B cell (primary cell): ENCODE measurements at regions not wholly inside any gene's neighbourhood (a gene's known extent, or its start where the extent isn't known, plus 50 kb on each side); places are given as distances from the start of the nearest gene placed in this dataset.

ENCODE experiments used
- ATAC-seq: fragments of 200-7000 bp; cut with Tn5 transposase; one replicate; pipeline ENCODE4 v1.10.0; 2021; ENCODE audit warnings: low read depth, mild to moderate bottlenecking, moderate number of reproducible peaks, moderate library complexity
- CTCF ChIA-PET: fragments of 350-600 bp; sonication (Branson Sonifier 250); formaldehyde crosslinking; loops from one replicate; lab custom pipeline; 2021; ENCODE audit warnings: antibody characterized with exemption, inconsistent platforms; lab: Charles Lee
- POLR2A ChIA-PET: fragments of 350-600 bp; sonication (Branson Sonifier 250); formaldehyde crosslinking; loops from one replicate; lab custom pipeline; 2021; ENCODE audit warnings: antibody characterized with exemption; lab: Charles Lee
- DNase-seq: peaks from one replicate; pipeline ENCODE4 v3.0.0; 2013
- H2AFZ ChIP-seq: 2 replicates; pipeline ENCODE4 v1.6.1; 2012; ENCODE audit warnings: mild to moderate bottlenecking, low read depth, low read length; ENCODE audit not compliant: insufficient read depth, poor library complexity, severe bottlenecking
- H3K27ac ChIP-seq, 2 donors: 1 replicate in 1 of 2; 2 replicates in 1 of 2; pipeline ENCODE4 v1.5.1; 2012 to 2013; ENCODE audit warnings: low read length in 2 of 2, mild to moderate bottlenecking in 2 of 2, moderate library complexity in 1 of 2
- H3K27me3 ChIP-seq, 4 experiments: fragments of 200-600 bp in 1 of 4; sonication (generic) in 1 of 4; replicated peaks in 1 of 4; 1 replicate in 2 of 4; 2 replicates in 2 of 4; pipeline versions ENCODE4 v1.6.1 to v1.7.0; 2013 to 2016; ENCODE audit warnings: low read length in 3 of 4, mild to moderate bottlenecking in 2 of 4, mixed read lengths in 1 of 4, moderate library complexity in 1 of 4; ENCODE audit not compliant: insufficient read depth in 4 of 4, control insufficient read depth in 3 of 4; ENCODE audit errors: control extremely low read depth in 1 of 4
- H3K36me3 ChIP-seq, 2 experiments: replicated peaks in 1 of 2; 1 replicate in 1 of 2; 2 replicates in 1 of 2; pipeline versions ENCODE4 v1.6.1 to v1.7.1; 2013; ENCODE audit warnings: low read length in 1 of 2; ENCODE audit not compliant: insufficient read depth in 2 of 2, control insufficient read depth in 1 of 2; ENCODE audit errors: control extremely low read depth in 1 of 2, extremely low read depth in 1 of 2
- H3K4me1 ChIP-seq, 2 donors: fragments of 200-600 bp in 1 of 2; sonication (generic) in 1 of 2; 1 replicate in 1 of 2; 2 replicates in 1 of 2; pipeline versions ENCODE4 v1.5.1 to v1.6.1; 2013 to 2017; ENCODE audit warnings: low read length in 2 of 2; ENCODE audit not compliant: control insufficient read depth in 2 of 2, insufficient read depth in 2 of 2
- H3K4me2 ChIP-seq: replicated peaks from 2 replicates; pipeline ENCODE3; 2012; ENCODE audit warnings: mild to moderate bottlenecking, low read depth, low read length; ENCODE audit not compliant: poor library complexity, severe bottlenecking
- H3K4me3 ChIP-seq, 5 experiments: fragments of 200-600 bp in 1 of 5; sonication (generic) in 1 of 5; 1 replicate in 3 of 5; 2 replicates in 2 of 5; pipeline versions ENCODE4 v1.5.1 to v1.7.0; 2011 to 2016; ENCODE audit warnings: low read length in 4 of 5, mild to moderate bottlenecking in 4 of 5, low read depth in 2 of 5, control low read depth in 1 of 5, moderate library complexity in 1 of 5; ENCODE audit not compliant: insufficient read depth in 1 of 5; ENCODE audit errors: control extremely low read depth in 1 of 5, extremely low read depth in 1 of 5
- H3K79me2 ChIP-seq: fragments of 200-600 bp; sonication (generic); one replicate; pipeline ENCODE4 v1.6.0; 2016; ENCODE audit warnings: low read length; ENCODE audit not compliant: control insufficient read depth, insufficient read depth
- H3K9ac ChIP-seq: fragments of 200-600 bp; sonication (generic); 2 replicates; pipeline ENCODE4 v1.6.1; 2017; ENCODE audit warnings: mild to moderate bottlenecking, low read length, moderate library complexity
- H3K9me3 ChIP-seq, 3 donors: one replicate each; pipeline versions ENCODE4 v1.6.1 to v1.7.1; 2013; ENCODE audit warnings: low read length in 2 of 3; ENCODE audit not compliant: control insufficient read depth in 2 of 3, insufficient read depth in 1 of 3; ENCODE audit errors: control extremely low read depth in 1 of 3
- H4K20me1 ChIP-seq: 2 replicates; pipeline ENCODE4 v1.6.0; 2012; ENCODE audit warnings: mild to moderate bottlenecking, low read length; ENCODE audit not compliant: insufficient read depth, control insufficient read depth, poor library complexity, severe bottlenecking
- H3K27ac Mint-ChIP-seq: one replicate; pipeline ENCODE4 v1.8.0; 2021; ENCODE audit warnings: mixed read lengths
- H3K27me3 Mint-ChIP-seq: one replicate; pipeline ENCODE4 v1.8.0; 2021; ENCODE audit warnings: mixed read lengths
- H3K4me1 Mint-ChIP-seq: one replicate; pipeline ENCODE4 v1.8.0; 2021; ENCODE audit warnings: mixed read lengths
- H3K4me3 Mint-ChIP-seq: one replicate; pipeline ENCODE4 v1.8.0; 2021; ENCODE audit warnings: mixed read lengths
- H3K9me3 Mint-ChIP-seq: one replicate; pipeline ENCODE4 v1.8.0; 2022; ENCODE audit warnings: mixed read lengths; ENCODE audit not compliant: insufficient read depth
- CTCF ChIP-seq: fragments of 200-600 bp; IDR thresholded peaks from one replicate; pipeline ENCODE4 v1.8.0; 2022; ENCODE audit warnings: antibody characterized with exemption, mild to moderate bottlenecking
- EZH2 ChIP-seq: IDR thresholded peaks from 2 replicates; pipeline ENCODE4 v1.6.1; 2012; ENCODE audit warnings: borderline replicate concordance, low read depth, mild to moderate bottlenecking, moderate library complexity, low read length; ENCODE audit not compliant: insufficient read depth, poor library complexity, severe bottlenecking
- WGBS: methylation state at CpG from one replicate; pipeline ENCODE4 v1.1.5; 2013; ENCODE audit warnings: missing lambda C conversion rate; ENCODE audit not compliant: insufficient coverage; 5-methylcytosine and 5-hydroxymethylcytosine counted together
- intact Hi-C: fragments of 100-400 bp; cut with micrococcal nuclease; formaldehyde crosslinking; loops from one replicate; pipeline ENCODE4 v1.10.0; 2022

- no peak overlapping the region for H3K4me2 ChIP-seq
- H3K36me3 ChIP-seq = no peaks in the 10 kb centered on the region
- ChIA-PET CTCF (no interaction called here), POLR2A (no interaction called here)
- intact Hi-C loops = no loop called here
- H3K9ac ChIP-seq = no peak overlapping the region
- 66% methylated on average over 10 of the region's 13 CpGs for WGBS
- no peaks in the 10 kb centered on the region for H3K79me2 ChIP-seq
- no peaks in the 10 kb centered on the region for H3K4me1 Mint-ChIP-seq
- no peak overlapping the region for H3K27ac Mint-ChIP-seq
- H3K27ac ChIP-seq = no peak overlapping the region
- H3K9me3 Mint-ChIP-seq = no peaks in the 10 kb centered on the region
- H4K20me1 ChIP-seq = no peaks in the 10 kb centered on the region
- H2AFZ ChIP-seq = no peak overlapping the region
- H3K9me3 ChIP-seq = no peaks in the 10 kb centered on the region
- no peaks in the 10 kb centered on the region for H3K27me3 ChIP-seq
- H3K4me1 ChIP-seq = no peaks in the 10 kb centered on the region
- no peak for ATAC-seq
- H3K4me3 ChIP-seq = no peak overlapping the region
- H3K4me3 Mint-ChIP-seq = no peak overlapping the region
- DNase-seq = no peak
- TF ChIP-seq CTCF = no peak
- H3K27me3 Mint-ChIP-seq = no peaks in the 10 kb centered on the region
Measured at GRCh38 chr15:97085731-97086130, 755.2 kb downstream of the NR2F2 start.

GRCh38 chr15:97087006-97087741 lies 756.7 kb downstream of the NR2F2 start:
- H2AFZ ChIP-seq = no peak overlapping the region
- ATAC-seq = no peak
- H3K9ac ChIP-seq = no peak overlapping the region
- Mint-ChIP-seq H3K4me3 (no peak overlapping the region), H3K27me3 (no peaks in the 10 kb centered on the region), H3K27ac (no peak overlapping the region), H3K4me1 (no peaks in the 10 kb centered on the region), H3K9me3 (peaks cover 2% of the 10 kb centered on the region)
- TF ChIP-seq EZH2 = no peak
- no peaks in the 10 kb centered on the region for H3K4me1 ChIP-seq
- ChIA-PET CTCF (no interaction called here), POLR2A (no interaction called here)
- no peaks in the 10 kb centered on the region for H3K79me2 ChIP-seq
- H3K4me2 ChIP-seq = no peak overlapping the region
- no peak for DNase-seq
- H3K27me3 ChIP-seq = no peaks in the 10 kb centered on the region
- whole genome bisulfite sequencing = 95% methylated on average over 2 of the region's 3 CpGs
- H3K27ac ChIP-seq = no peak overlapping the region
- no peaks in the 10 kb centered on the region for H3K36me3 ChIP-seq
- H3K9me3 ChIP-seq = no peaks in the 10 kb centered on the region
- H3K4me3 ChIP-seq = no peak overlapping the region
- H4K20me1 ChIP-seq = no peaks in the 10 kb centered on the region
- intact Hi-C loops = no loop called here
